ENCODE measurements at regions not wholly inside any gene's neighbourhood (a gene's known extent, or its start where the extent isn't known, plus 50 kb on each side); places are given as distances from the start of the nearest gene placed in this dataset.

- H3K4me1 Mint-ChIP-seq = peaks cover 76% of the 10 kb centered on the region
- no peak overlapping the region for H3K4me3 Mint-ChIP-seq
- no peak for TF ChIP-seq CTCF (IDR thresholded peaks at IDR 0.05)
- H3K27ac Mint-ChIP-seq = no peak overlapping the region
- intact Hi-C loops (cut with micrococcal nuclease) = loop anchor here (2.0 kb wide), 2 partner anchors 15 to 41 kb away; no protein-coding TSS in a partner anchor
- no peaks in the 10 kb centered on the region for H3K9me3 Mint-ChIP-seq
- no peak for ATAC-seq (ENCODE audit: low read depth)
- CTCF ChIA-PET = no interaction called here
- POLR2A ChIA-PET = no interaction called here
- peaks cover 18% of the 10 kb centered on the region for H3K36me3 Mint-ChIP-seq (ENCODE audit: low read depth)
- no peaks in the 10 kb centered on the region for H3K27me3 Mint-ChIP-seq
- no peak for DNase-seq
Observed at GRCh38 chr6:144353871-144354314, 68.8 kb downstream of the UTRN start.

- POLR2A ChIA-PET = no interaction called here
- Mint-ChIP-seq H3K4me3 (no peak overlapping the region), H3K9me3 (no peaks in the 10 kb centered on the region), H3K4me1 (peaks cover 66% of the 10 kb centered on the region), H3K27ac (no peak overlapping the region), H3K36me3 (ENCODE audit: low read depth) (peaks cover 28% of the 10 kb centered on the region), H3K27me3 (no peaks in the 10 kb centered on the region)
- DNase-seq (no peak), ATAC-seq (ENCODE audit: low read depth) (no peak)
- CTCF ChIA-PET = no interaction called here
- no peak for TF ChIP-seq CTCF (IDR thresholded peaks at IDR 0.05)
- intact Hi-C loops (cut with micrococcal nuclease) = no loop called here
Observed at GRCh38 chr6:144359783-144360182, 74.6 kb downstream of the UTRN start.

- CTCF ChIA-PET = interaction anchor here (0.9 kb wide), 1 partner anchor 15 kb away, joined by 3 read pairs; no protein-coding TSS in a partner anchor
- Mint-ChIP-seq H3K4me1 (peaks cover 68% of the 10 kb centered on the region), H3K36me3 (ENCODE audit: low read depth) (peaks cover 27% of the 10 kb centered on the region), H3K9me3 (no peaks in the 10 kb centered on the region), H3K27me3 (no peaks in the 10 kb centered on the region), H3K27ac (no peak overlapping the region), H3K4me3 (no peak overlapping the region)
- no peak for TF ChIP-seq CTCF (IDR thresholded peaks at IDR 0.05)
- intact Hi-C loops (cut with micrococcal nuclease) = no loop called here
- POLR2A ChIA-PET = no interaction called here
- ATAC-seq (ENCODE audit: low read depth) = no peak
- no peak for DNase-seq
Observed at GRCh38 chr6:144360401-144360800, 75.3 kb downstream of the UTRN start.

DNA sequence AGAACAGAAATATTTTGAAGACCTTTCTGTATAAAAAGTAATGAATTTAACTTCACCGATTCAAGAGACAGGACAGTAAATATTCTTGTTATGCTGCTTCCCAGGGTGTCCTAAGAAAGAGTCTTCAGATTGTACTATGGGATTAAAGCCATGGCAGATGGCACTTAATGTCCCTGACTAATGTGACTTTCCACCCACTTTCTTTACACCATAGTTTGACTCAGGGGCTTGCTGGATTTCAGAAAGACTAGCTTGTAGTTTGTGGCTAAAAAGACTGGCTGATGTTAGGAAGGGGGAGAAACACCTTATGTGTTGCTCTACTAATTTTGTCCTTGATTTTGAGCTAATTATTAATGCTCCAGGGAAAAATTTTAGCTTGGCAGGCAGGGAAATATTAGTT lies 75.9 kb downstream of the UTRN start:
- Mint-ChIP-seq H3K27me3 (no peaks in the 10 kb centered on the region), H3K4me1 (peaks cover 74% of the 10 kb centered on the region), H3K36me3 (ENCODE audit: low read depth) (peaks cover 30% of the 10 kb centered on the region), H3K4me3 (no peak overlapping the region), H3K9me3 (no peaks in the 10 kb centered on the region), H3K27ac (no peak overlapping the region)
- ChIA-PET POLR2A (interaction anchor here (0.6 kb wide), 1 partner anchor 27 kb away, joined by 3 read pairs; no protein-coding TSS in a partner anchor), CTCF (interaction anchor here (0.9 kb wide), 1 partner anchor 16 kb away, joined by 3 read pairs; no protein-coding TSS in a partner anchor)
- no peak for DNase-seq
- no peak for TF ChIP-seq CTCF (IDR thresholded peaks at IDR 0.05)
- intact Hi-C loops (cut with micrococcal nuclease) = no loop called here
- ATAC-seq (ENCODE audit: low read depth) = no peak

- intact Hi-C loops (cut with micrococcal nuclease) = no loop called here
- POLR2A ChIA-PET = no interaction called here
- H3K27ac Mint-ChIP-seq = no peak overlapping the region
- CTCF ChIA-PET = no interaction called here
- no peak for DNase-seq
- no peak overlapping the region for H3K4me3 Mint-ChIP-seq
- ATAC-seq (ENCODE audit: low read depth) = no peak
- H3K9me3 Mint-ChIP-seq = no peaks in the 10 kb centered on the region
- H3K36me3 Mint-ChIP-seq (ENCODE audit: low read depth) = peaks cover 30% of the 10 kb centered on the region
- peaks cover 74% of the 10 kb centered on the region for H3K4me1 Mint-ChIP-seq
- no peak for TF ChIP-seq CTCF (IDR thresholded peaks at IDR 0.05)
- no peaks in the 10 kb centered on the region for H3K27me3 Mint-ChIP-seq
Observed at GRCh38 chr6:144362042-144363018, 77.2 kb downstream of the UTRN start.
